Brain microvascular endothelial cell (primary cell): ENCODE measurements at regions not wholly inside any gene's neighbourhood (a gene's known extent, or its start where the extent isn't known, plus 50 kb on each side); places are given as distances from the start of the nearest gene placed in this dataset.

Experiments
- DNase-seq: peaks from one replicate; pipeline ENCODE4 v3.0.0-alpha.2; 2020
- H3K27ac ChIP-seq: fragments of 250-450 bp; sonication (Bioruptor Pico); 2 replicates; pipeline ENCODE4 v1.5.1; 2020; ENCODE audit warnings: mild to moderate bottlenecking, moderate library complexity
- H3K27me3 ChIP-seq: fragments of 250-450 bp; sonication (Bioruptor Pico); replicated peaks from 2 replicates; pipeline ENCODE4 v1.5.1; 2020; ENCODE audit warnings: mild to moderate bottlenecking
- H3K36me3 ChIP-seq: fragments of 250-450 bp; sonication (Bioruptor Pico); replicated peaks from 2 replicates; pipeline ENCODE4 v1.5.1; 2020; ENCODE audit warnings: mild to moderate bottlenecking
- H3K4me3 ChIP-seq: 2 replicates; pipeline ENCODE4 v1.5.1; 2011; ENCODE audit warnings: low read depth, mild to moderate bottlenecking, control low read depth, low read length, moderate library complexity
- in situ Hi-C: cut with HindIII; loops from 2 replicates; pipeline ENCODE4 v1.10.0; 2017; ENCODE audit warnings: low sequenced_read_pairs, low pct_ligation_motif_present
- TF ChIP-seq, protein P1 (sequence below): IDR thresholded peaks from 2 replicates; pipeline ENCODE4 v1.5.1; 2011; ENCODE audit warnings: low read depth, mild to moderate bottlenecking, moderate library complexity, low read length, control low read depth, inconsistent platforms; ENCODE audit errors: missing control alignments

GRCh38 chr2:24432735-24433134, 58.3 kb upstream of the NCOA1 start:
- H3K36me3 ChIP-seq = no peaks in the 10 kb centered on the region
- TF ChIP-seq, protein P1, sequence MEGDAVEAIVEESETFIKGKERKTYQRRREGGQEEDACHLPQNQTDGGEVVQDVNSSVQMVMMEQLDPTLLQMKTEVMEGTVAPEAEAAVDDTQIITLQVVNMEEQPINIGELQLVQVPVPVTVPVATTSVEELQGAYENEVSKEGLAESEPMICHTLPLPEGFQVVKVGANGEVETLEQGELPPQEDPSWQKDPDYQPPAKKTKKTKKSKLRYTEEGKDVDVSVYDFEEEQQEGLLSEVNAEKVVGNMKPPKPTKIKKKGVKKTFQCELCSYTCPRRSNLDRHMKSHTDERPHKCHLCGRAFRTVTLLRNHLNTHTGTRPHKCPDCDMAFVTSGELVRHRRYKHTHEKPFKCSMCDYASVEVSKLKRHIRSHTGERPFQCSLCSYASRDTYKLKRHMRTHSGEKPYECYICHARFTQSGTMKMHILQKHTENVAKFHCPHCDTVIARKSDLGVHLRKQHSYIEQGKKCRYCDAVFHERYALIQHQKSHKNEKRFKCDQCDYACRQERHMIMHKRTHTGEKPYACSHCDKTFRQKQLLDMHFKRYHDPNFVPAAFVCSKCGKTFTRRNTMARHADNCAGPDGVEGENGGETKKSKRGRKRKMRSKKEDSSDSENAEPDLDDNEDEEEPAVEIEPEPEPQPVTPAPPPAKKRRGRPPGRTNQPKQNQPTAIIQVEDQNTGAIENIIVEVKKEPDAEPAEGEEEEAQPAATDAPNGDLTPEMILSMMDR = no peak
- H3K4me3 ChIP-seq = no peak overlapping the region
- in situ Hi-C loops = no loop called here
- H3K27me3 ChIP-seq = no peaks in the 10 kb centered on the region
- H3K27ac ChIP-seq = no peak overlapping the region
- DNase-seq = no peak

DNA sequence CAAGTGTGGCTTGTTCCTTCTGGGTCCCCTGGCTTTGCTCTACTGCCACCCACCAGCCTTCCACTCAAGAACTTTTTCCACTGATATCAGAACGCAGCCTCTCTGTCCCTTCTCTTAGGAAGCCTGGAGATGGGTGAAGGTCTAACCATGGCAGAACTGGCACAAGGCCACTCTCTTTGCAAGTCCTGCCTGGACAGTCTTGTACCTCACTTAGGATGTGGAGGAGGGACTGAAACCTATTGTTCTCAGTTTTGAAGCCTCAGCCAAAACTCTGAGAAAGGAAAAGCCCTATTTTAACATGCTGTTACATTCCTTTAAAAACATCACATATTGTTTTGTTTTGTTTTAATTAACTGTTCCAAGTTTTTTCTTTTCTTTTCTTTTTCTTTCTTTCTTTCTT, 58.9 kb upstream of the NCOA1 start:
- no peaks in the 10 kb centered on the region for H3K36me3 ChIP-seq
- TF ChIP-seq, protein P1 = no peak
- no peak for DNase-seq
- no peak overlapping the region for H3K4me3 ChIP-seq
- in situ Hi-C loops = no loop called here
- no peaks in the 10 kb centered on the region for H3K27me3 ChIP-seq
- H3K27ac ChIP-seq = no peak overlapping the region

DNA sequence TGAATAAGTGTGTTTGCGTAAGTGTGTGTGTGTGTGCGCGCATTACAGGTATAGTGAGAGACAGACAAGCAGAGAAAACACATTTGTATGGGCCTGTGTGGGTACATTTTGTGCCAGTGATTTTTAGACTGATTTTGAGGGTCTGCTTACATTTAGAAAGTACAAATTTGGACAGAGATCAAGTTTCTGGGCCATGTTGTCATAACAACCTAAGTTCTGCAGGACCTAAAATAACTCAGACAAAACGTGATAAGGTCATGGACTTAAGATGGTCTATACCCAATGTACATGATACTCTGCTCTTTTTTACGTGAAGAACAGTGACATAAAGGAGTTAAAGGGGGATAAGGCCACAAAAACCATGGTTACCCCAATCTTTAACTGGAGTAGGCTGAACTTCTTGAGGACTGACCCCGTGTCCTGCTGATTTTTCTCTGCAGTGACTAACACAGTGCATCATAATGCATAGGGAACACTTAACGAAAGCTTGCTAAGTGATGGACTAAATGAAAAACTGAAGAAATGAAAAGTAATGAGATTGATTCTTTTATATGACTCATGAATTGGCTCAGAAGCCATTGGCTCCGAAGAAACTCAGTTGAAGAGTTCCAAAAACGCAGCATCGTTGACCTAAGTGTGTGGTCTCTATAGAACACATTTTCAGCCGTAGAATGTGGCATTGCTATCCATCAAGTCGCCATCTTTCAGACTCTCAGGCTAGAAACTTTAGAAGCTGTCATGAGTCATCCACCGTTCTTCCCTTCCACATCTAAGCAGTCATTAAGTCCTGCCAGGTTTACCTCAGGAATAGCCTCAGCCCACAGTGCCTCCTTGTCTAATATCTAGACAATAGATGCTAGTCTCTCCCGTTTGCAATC, 61.6 kb upstream of the NCOA1 start:
- TF ChIP-seq, protein P1 = no peak
- DNase-seq = no peak
- in situ Hi-C loops = no loop called here

GRCh38 chr2:24424387-24424786, 64.1 kb upstream of the ITSN2 start:
- H3K4me3 ChIP-seq = no peak overlapping the region
- TF ChIP-seq, protein P1 = no peak
- H3K36me3 ChIP-seq = no peaks in the 10 kb centered on the region
- DNase-seq = no peak
- in situ Hi-C loops = no loop called here
- H3K27me3 ChIP-seq = no peaks in the 10 kb centered on the region
- H3K27ac ChIP-seq = no peak overlapping the region

More for the DNA sequence above, 61.6 kb upstream of the NCOA1 start:
- Histone ChIP-seq H3K27ac (no peak overlapping the region), H3K36me3 (no peaks in the 10 kb centered on the region), H3K27me3 (no peaks in the 10 kb centered on the region), H3K4me3 (no peak overlapping the region)

- DNase-seq = no peak
- in situ Hi-C loops = no loop called here
- Histone ChIP-seq H3K36me3 (no peaks in the 10 kb centered on the region), H3K27ac (no peak overlapping the region), H3K4me3 (no peak overlapping the region), H3K27me3 (no peaks in the 10 kb centered on the region)
- TF ChIP-seq, protein P1 = no peak
Measured at GRCh38 chr2:24423095-24423494, 62.8 kb upstream of the ITSN2 start.
